GM21423 (cell line): ENCODE measurements at regions not wholly inside any gene's neighbourhood (a gene's known extent, or its start where the extent isn't known, plus 50 kb on each side); places are given as distances from the start of the nearest gene placed in this dataset.
"Not testable (repeated sequence)": the region's sequence is repeated elsewhere in the genome, so short reads cannot be mapped to it uniquely, and the experiment has no call there.

Experiments
- ATAC-seq: cut with Tn5 transposase; IDR thresholded peaks from one replicate; pipeline ENCODE4 v1.9.1; 2021; ENCODE audit warnings: mild to moderate bottlenecking, moderate library complexity; ENCODE audit not compliant: unreplicated experiment

- ATAC-seq, result peak; percentile 92
Observed at GRCh38 chr10:118423800-118424442, 81.8 kb upstream of the FAM204A start.

GRCh38 chr10:118422241-118422640 is 80.1 kb upstream of the FAM204A start:
- ATAC-seq, result no peak

GRCh38 chr10:118420049-118420448 is 77.9 kb upstream of the FAM204A start:
- not testable (repeated sequence) for ATAC-seq

GRCh38 chr10:118412932-118413331 is 70.8 kb upstream of the FAM204A start:
- no peak for ATAC-seq

GRCh38 chr10:118412132-118412760 is 70.1 kb upstream of the FAM204A start:
- ATAC-seq, result no peak

GRCh38 chr10:118409295-118409694 is 67.2 kb upstream of the FAM204A start:
- no peak for ATAC-seq

- ATAC-seq, result no peak
Observed at GRCh38 chr10:118408181-118408580, 66.1 kb upstream of the FAM204A start.

- no peak for ATAC-seq
Observed at GRCh38 chr10:118407777-118408176, 65.7 kb upstream of the FAM204A start.

- no peak for ATAC-seq
Observed at GRCh38 chr10:118407026-118407425, 64.9 kb upstream of the FAM204A start.

GRCh38 chr10:118405928-118406327 is 63.8 kb upstream of the FAM204A start:
- no peak for ATAC-seq

GRCh38 chr10:118403967-118404366 is 61.8 kb upstream of the FAM204A start:
- no peak for ATAC-seq

GRCh38 chr10:118401708-118402193 is 59.6 kb upstream of the FAM204A start:
- ATAC-seq, result no peak

GRCh38 chr10:118397391-118397790 is 55.3 kb upstream of the FAM204A start:
- no peak for ATAC-seq

GRCh38 chr10:118395947-118396346 is 53.8 kb upstream of the FAM204A start:
- no peak for ATAC-seq

GRCh38 chr10:118394301-118395200 is 52.4 kb upstream of the FAM204A start:
- ATAC-seq, result no peak

- no peak for ATAC-seq
Observed at GRCh38 chr10:118392761-118393160, 50.6 kb upstream of the FAM204A start.
